Ovary (tissue), 7 donors: ENCODE measurements at regions not wholly inside any gene's neighbourhood (a gene's known extent, or its start where the extent isn't known, plus 50 kb on each side); places are given as distances from the start of the nearest gene placed in this dataset.

Source experiments
- DNase-seq, 5 donors: peaks; one replicate each; pipeline ENCODE4 v3.0.0-alpha.2; 2019 to 2020
- H3K27ac ChIP-seq, 2 donors: fragments of 200-600 bp; one replicate each; pipeline versions ENCODE4 v1.5.1 to v1.8.0; 2019 to 2022
- H3K27me3 ChIP-seq: fragments of 200-600 bp; one replicate; pipeline ENCODE4 v1.8.0; 2022
- H3K36me3 ChIP-seq: fragments of 200-600 bp; sonication (generic); one replicate; pipeline ENCODE4 v1.5.1; 2019
- H3K4me1 ChIP-seq: one replicate; pipeline ENCODE4 v1.8.1; 2013; ENCODE audit warnings: mild to moderate bottlenecking, moderate library complexity; ENCODE audit not compliant: insufficient read depth
- H3K4me3 ChIP-seq: fragments of 200-600 bp; sonication (generic); one replicate; pipeline ENCODE4 v1.5.1; 2017
- H3K9me3 ChIP-seq, 2 donors: fragments of 200-600 bp in 1 of 2; sonication (generic) in 1 of 2; one replicate each; pipeline versions ENCODE4 v1.5.1 to v1.8.1; 2013 to 2019; ENCODE audit warnings: mild to moderate bottlenecking in 1 of 2, moderate library complexity in 1 of 2
- EP300 ChIP-seq: sonication (generic); formaldehyde crosslinking; IDR thresholded peaks from one replicate; pipeline ENCODE4 v1.6.1; 2017; ENCODE audit warnings: antibody characterized with exemption
- POLR2A ChIP-seq: fragments of 450-650 bp; IDR thresholded peaks from one replicate; pipeline ENCODE4 v1.6.1; 2017; ENCODE audit warnings: antibody characterized with exemption, mild to moderate bottlenecking, moderate library complexity
- WGBS, 3 donors: extraction: QIAGEN DNeasy Blood & Tissue Kit in 1 of 3; methylation state at CpG; one replicate each; pipeline versions ENCODE4 v1.1.5 to v1.1.7; 2013 to 2017; 5-methylcytosine and 5-hydroxymethylcytosine counted together
- intact Hi-C, 4 donors: fragments of 100-400 bp; cut with DNase I; formaldehyde crosslinking; loops; one replicate each; pipeline versions ENCODE4 v1.11.0 to v1.15.1; 2022 to 2023
- TF ChIP-seq, protein P1 (sequence below), 3 donors: fragments of 450-650 bp in 2 of 3; fragments of 200-600 bp in 1 of 3; IDR thresholded peaks; one replicate each; pipeline versions ENCODE4 v1.5.1 to v1.8.0; 2016 to 2022; ENCODE audit warnings: antibody characterized with exemption in 3 of 3, mild to moderate bottlenecking in 1 of 3
- donor health status: DM: no; HTN: no; CAD: no; lungs with moderate emphysema.
- donor health status: DM: no; HTN: no; CAD: no.
- donor health status: Bipolar disorder and iron deficiency.
- donor health status: DM: no; HTN: no; CAD: no.
- donor health status: DM: yes; HTN: yes; CAD: no.

DNA sequence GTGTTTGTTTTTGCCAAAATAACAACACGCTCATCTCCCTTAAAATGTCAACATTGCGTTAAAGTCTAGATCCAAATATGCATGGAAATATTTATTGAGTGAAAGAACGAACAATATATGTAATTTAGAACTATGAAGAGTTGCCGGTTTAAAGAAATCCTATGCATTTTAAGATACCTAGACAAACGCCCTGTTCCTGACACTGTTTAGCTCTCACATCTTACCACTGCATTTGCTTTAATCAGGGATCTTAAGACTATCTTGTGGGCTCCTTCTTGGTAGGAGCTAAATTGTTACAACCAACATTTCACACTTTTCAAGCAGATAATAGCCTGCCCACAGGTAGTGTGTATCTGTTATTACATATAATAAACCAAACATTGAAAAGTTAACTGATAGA lies 96.6 kb upstream of the RPS6KA3 start:
- Histone ChIP-seq H3K9me3 (no peaks in the 10 kb centered on the region), H3K36me3 (no peaks in the 10 kb centered on the region), H3K4me1 (peaks cover 4% of the 10 kb centered on the region), H3K4me3 (no peak overlapping the region), H3K27ac (no peak overlapping the region), H3K27me3 (no peaks in the 10 kb centered on the region)
- TF ChIP-seq POLR2A (no peak), EP300 (no peak)
- TF ChIP-seq, protein P1, sequence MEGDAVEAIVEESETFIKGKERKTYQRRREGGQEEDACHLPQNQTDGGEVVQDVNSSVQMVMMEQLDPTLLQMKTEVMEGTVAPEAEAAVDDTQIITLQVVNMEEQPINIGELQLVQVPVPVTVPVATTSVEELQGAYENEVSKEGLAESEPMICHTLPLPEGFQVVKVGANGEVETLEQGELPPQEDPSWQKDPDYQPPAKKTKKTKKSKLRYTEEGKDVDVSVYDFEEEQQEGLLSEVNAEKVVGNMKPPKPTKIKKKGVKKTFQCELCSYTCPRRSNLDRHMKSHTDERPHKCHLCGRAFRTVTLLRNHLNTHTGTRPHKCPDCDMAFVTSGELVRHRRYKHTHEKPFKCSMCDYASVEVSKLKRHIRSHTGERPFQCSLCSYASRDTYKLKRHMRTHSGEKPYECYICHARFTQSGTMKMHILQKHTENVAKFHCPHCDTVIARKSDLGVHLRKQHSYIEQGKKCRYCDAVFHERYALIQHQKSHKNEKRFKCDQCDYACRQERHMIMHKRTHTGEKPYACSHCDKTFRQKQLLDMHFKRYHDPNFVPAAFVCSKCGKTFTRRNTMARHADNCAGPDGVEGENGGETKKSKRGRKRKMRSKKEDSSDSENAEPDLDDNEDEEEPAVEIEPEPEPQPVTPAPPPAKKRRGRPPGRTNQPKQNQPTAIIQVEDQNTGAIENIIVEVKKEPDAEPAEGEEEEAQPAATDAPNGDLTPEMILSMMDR (IDR thresholded peaks at IDR 0.05), result no peak
- WGBS, 3 donors, result 49 to 63% (median 50%) methylated on average over 5 of the region's 5 CpGs
- intact Hi-C loops, result no loop called here
- no peak for DNase-seq

- TF ChIP-seq POLR2A, result no peak
- TF ChIP-seq EP300, result no peak
- TF ChIP-seq, protein P1 (IDR thresholded peaks at IDR 0.05), result no peak
- intact Hi-C loops, result no loop called here
Observed at GRCh38 chrX:20362268-20363267, 95.9 kb upstream of the RPS6KA3 start.

GRCh38 chrX:20361890-20362262 lies 95.2 kb upstream of the RPS6KA3 start:
- Histone ChIP-seq H3K27me3 (no peaks in the 10 kb centered on the region), H3K4me1 (peaks cover 4% of the 10 kb centered on the region), H3K27ac (peak overlapping the region in 1 of 2 donors; percentile 32), H3K4me3 (no peak overlapping the region), H3K9me3 (no peaks in the 10 kb centered on the region), H3K36me3 (no peaks in the 10 kb centered on the region)
- no peak for DNase-seq
- intact Hi-C loops, result no loop called here
- TF ChIP-seq, protein P1 (IDR thresholded peaks at IDR 0.05), result no peak
- TF ChIP-seq EP300 (no peak), POLR2A (no peak)
- WGBS, 3 donors, result 39 to 47% (median 46%) methylated on average over 4 of the region's 4 CpGs

More at GRCh38 chrX:20362268-20363267, 95.9 kb upstream of the RPS6KA3 start:
- no peaks in the 10 kb centered on the region for H3K9me3 ChIP-seq
- peak overlapping the region in 1 of 2 donors; percentile 32 for H3K27ac ChIP-seq
- peaks cover 4% of the 10 kb centered on the region for H3K4me1 ChIP-seq
- DNase-seq, result no peak
- no peaks in the 10 kb centered on the region for H3K36me3 ChIP-seq
- H3K4me3 ChIP-seq, result no peak overlapping the region
- no peaks in the 10 kb centered on the region for H3K27me3 ChIP-seq
- WGBS, 3 donors, result 51 to 62% (median 61%) methylated on average over 19 of the region's 19 CpGs

- Histone ChIP-seq H3K36me3 (no peaks in the 10 kb centered on the region), H3K4me3 (no peak overlapping the region), H3K27ac (no peak overlapping the region), H3K9me3 (no peaks in the 10 kb centered on the region), H3K27me3 (no peaks in the 10 kb centered on the region), H3K4me1 (peaks cover 4% of the 10 kb centered on the region)
- no peak for TF ChIP-seq EP300
- TF ChIP-seq, protein P1 (IDR thresholded peaks at IDR 0.05), result no peak
- no peak for TF ChIP-seq POLR2A
- 53 to 64% (median 60%) methylated on average over 8 of the region's 8 CpGs for WGBS, 3 donors
- intact Hi-C loops, result no loop called here
- DNase-seq, result peak in 1 of 5 donors; percentile 43
Observed at GRCh38 chrX:20361081-20361889, 94.6 kb upstream of the RPS6KA3 start.
